SK-N-SH (cell line): ENCODE measurements at regions not wholly inside any gene's neighbourhood (a gene's known extent, or its start where the extent isn't known, plus 50 kb on each side); places are given as distances from the start of the nearest gene placed in this dataset.

Experiments
- CTCF ChIA-PET: fragments of 300-600, 350-600 bp; formaldehyde crosslinking; extraction: SDS; loops from one replicate; lab custom pipeline; 2021; lab: Yijun Ruan, JAX
- POLR2A ChIA-PET: fragments of 350-600 bp; sonication (Branson Sonifier 250); formaldehyde crosslinking; extraction: SDS; loops from one replicate; lab custom pipeline; 2020; ENCODE audit warnings: antibody characterized with exemption, inconsistent platforms; lab: Yijun Ruan, JAX
- DNase-seq: peaks from one replicate; pipeline ENCODE4 v3.0.0; 2012
- H2AFZ ChIP-seq: fragments of 200-600 bp; sonication (generic); 2 replicates; pipeline ENCODE4 v1.8.1; 2016; ENCODE audit warnings: antibody characterized with exemption, mild to moderate bottlenecking, low read depth
- H3F3A ChIP-seq: fragments of 200-600 bp; sonication (generic); replicated peaks from 2 replicates; pipeline ENCODE3; 2016; ENCODE audit warnings: antibody characterized with exemption, mild to moderate bottlenecking; ENCODE audit not compliant: insufficient read depth
- H3K27ac ChIP-seq, 2 experiments: fragments of 200-500 bp in 1 of 2; fragments of 200-600 bp in 1 of 2; sonication (Bioruptor generic) in 1 of 2; sonication (generic), shearing (Covaris generic) in 1 of 2; 2 replicates each; pipeline versions ENCODE4 v1.5.1 to v1.6.1; 2014 to 2016; ENCODE audit warnings: low read depth in 2 of 2, inconsistent platforms in 1 of 2, low read length in 1 of 2, mild to moderate bottlenecking in 1 of 2, mixed read lengths in 1 of 2
- H3K27me3 ChIP-seq: fragments of 200-600 bp; sonication (generic), shearing (Covaris generic); 2 replicates; pipeline ENCODE4 v1.6.1; 2016; ENCODE audit warnings: mixed run types; ENCODE audit not compliant: insufficient read depth
- H3K36me3 ChIP-seq, 2 experiments: fragments of 200-500 bp in 1 of 2; fragments of 200-600 bp in 1 of 2; sonication (Bioruptor generic) in 1 of 2; sonication (generic) in 1 of 2; replicated peaks in 1 of 2; 2 replicates each; pipeline versions ENCODE3 to v1.5.1; 2014 to 2016; ENCODE audit warnings: low read length in 1 of 2, mild to moderate bottlenecking in 1 of 2; ENCODE audit not compliant: insufficient read depth in 2 of 2, control insufficient read depth in 1 of 2
- H3K4me1 ChIP-seq, 2 experiments: fragments of 200-500 bp in 1 of 2; fragments of 200-600 bp in 1 of 2; sonication (Bioruptor generic) in 1 of 2; sonication (generic), shearing (Covaris generic) in 1 of 2; 2 replicates each; pipeline versions ENCODE4 v1.5.1 to v1.6.1; 2014 to 2016; ENCODE audit warnings: low read depth in 1 of 2, low read length in 1 of 2, mixed run types in 1 of 2; ENCODE audit not compliant: insufficient read depth in 2 of 2, control insufficient read depth in 1 of 2
- H3K4me2 ChIP-seq: fragments of 200-600 bp; sonication (generic), shearing (Covaris generic); 2 replicates; pipeline ENCODE4 v1.6.1; 2017; ENCODE audit warnings: mixed run types
- H3K4me3 ChIP-seq, 2 experiments: fragments of 200-500 bp in 1 of 2; fragments of 200-600 bp in 1 of 2; sonication (Bioruptor generic) in 1 of 2; sonication (generic), shearing (Covaris generic) in 1 of 2; 2 replicates each; pipeline versions ENCODE4 v1.5.1 to v1.8.1; 2014 to 2016; ENCODE audit warnings: low read depth in 2 of 2, inconsistent platforms in 1 of 2, low read length in 1 of 2, mild to moderate bottlenecking in 1 of 2, mixed read lengths in 1 of 2, moderate library complexity in 1 of 2
- H3K79me2 ChIP-seq: fragments of 200-600 bp; sonication (generic); 2 replicates; pipeline ENCODE4 v1.8.1; 2017; ENCODE audit warnings: mild to moderate bottlenecking; ENCODE audit not compliant: insufficient read depth
- H3K9ac ChIP-seq: fragments of 200-600 bp; sonication (generic); 2 replicates; pipeline ENCODE4 v1.6.1; 2017; ENCODE audit warnings: mixed run types
- H3K9me2 ChIP-seq: fragments of 200-600 bp; sonication (generic); 2 replicates; pipeline ENCODE4 v1.6.1; 2017; ENCODE audit warnings: mixed run types
- H3K9me3 ChIP-seq: fragments of 200-600 bp; sonication (generic); 2 replicates; pipeline ENCODE4 v1.6.1; 2017; ENCODE audit warnings: mixed run types, mild to moderate bottlenecking, moderate library complexity
- H4K20me1 ChIP-seq: fragments of 200-600 bp; sonication (generic); 2 replicates; pipeline ENCODE4 v1.6.1; 2017; ENCODE audit warnings: mild to moderate bottlenecking, mixed run types; ENCODE audit not compliant: insufficient read depth
- CHD2 ChIP-seq: fragments of 150-350 bp; IDR thresholded peaks from 2 replicates; pipeline ENCODE4 v1.6.1; 2018; ENCODE audit warnings: low read length; ENCODE audit not compliant: partially characterized antibody
- CTCF ChIP-seq: fragments of 200-600 bp; sonication (generic); IDR thresholded peaks from 2 replicates; pipeline ENCODE4 v1.6.1; 2017; ENCODE audit warnings: antibody characterized with exemption, mild to moderate bottlenecking, moderate library complexity
- ELF1 ChIP-seq: IDR thresholded peaks from 2 replicates; pipeline ENCODE4 v1.4.0; 2012
- EP300 ChIP-seq, 2 experiments: IDR thresholded peaks; 2 replicates each; pipeline versions ENCODE4 v1.4.0 to v1.6.1; 2012; ENCODE audit warnings: borderline replicate concordance in 1 of 2, low read depth in 1 of 2, low read length in 1 of 2
- FOSL2 ChIP-seq: IDR thresholded peaks from 2 replicates; pipeline ENCODE4 v1.4.0; 2012; ENCODE audit warnings: low read depth, mild to moderate bottlenecking, moderate library complexity, borderline replicate concordance
- FOXJ3 ChIP-seq: sonication (generic); formaldehyde crosslinking; IDR thresholded peaks from 2 replicates; pipeline ENCODE4 v1.5.1; 2020; ENCODE audit warnings: mild to moderate bottlenecking, missing genetic modification reagents
- GABPA ChIP-seq: IDR thresholded peaks from 2 replicates; pipeline ENCODE4 v1.4.0; 2012; ENCODE audit warnings: low read depth, mild to moderate bottlenecking
- JUND ChIP-seq: IDR thresholded peaks from 2 replicates; pipeline ENCODE4 v1.4.0; 2012
- MAX ChIP-seq: IDR thresholded peaks from 2 replicates; pipeline ENCODE4 v1.4.0; 2012; ENCODE audit warnings: low read depth
- NFIC ChIP-seq: IDR thresholded peaks from 2 replicates; pipeline ENCODE4 v1.4.0; 2012; ENCODE audit warnings: borderline replicate concordance
- NRF1 ChIP-seq: IDR thresholded peaks from 2 replicates; pipeline ENCODE4 v1.6.1; 2012; ENCODE audit warnings: low read depth, mild to moderate bottlenecking, low read length
- PBX3 ChIP-seq: IDR thresholded peaks from 2 replicates; pipeline ENCODE4; 2012
- POLR2AphosphoS5 ChIP-seq: IDR thresholded peaks from 2 replicates; pipeline ENCODE4 v1.6.1; 2012; ENCODE audit warnings: low read depth, low read length
- RAD21 ChIP-seq: IDR thresholded peaks from 2 replicates; pipeline ENCODE4 v1.6.1; 2012; ENCODE audit warnings: mild to moderate bottlenecking, low read length
- REST ChIP-seq: IDR thresholded peaks from 2 replicates; pipeline ENCODE4 v1.6.1; 2012; ENCODE audit warnings: mild to moderate bottlenecking, low read depth, low read length, moderate library complexity
- RXRA ChIP-seq: IDR thresholded peaks from 2 replicates; pipeline ENCODE4 v1.4.0; 2012; ENCODE audit warnings: low read depth, mild to moderate bottlenecking, borderline replicate concordance
- SIN3A ChIP-seq: IDR thresholded peaks from 2 replicates; pipeline ENCODE4 v1.6.1; 2012; ENCODE audit warnings: low read depth, mild to moderate bottlenecking, low read length, moderate library complexity, borderline replicate concordance
- SMC3 ChIP-seq: IDR thresholded peaks from 2 replicates; pipeline ENCODE4 v1.6.1; 2012; ENCODE audit warnings: low read depth, low read length, improper control_type of control experiment
- TCF12 ChIP-seq: IDR thresholded peaks from 2 replicates; pipeline ENCODE4 v1.4.0; 2012
- TEAD4 ChIP-seq: IDR thresholded peaks from 2 replicates; pipeline ENCODE4 v1.4.0; 2012; ENCODE audit warnings: mild to moderate bottlenecking, borderline replicate concordance; ENCODE audit not compliant: insufficient read depth
- WGBS: methylation state at CpG from one replicate; pipeline ENCODE4 v1.1.6; 2017; ENCODE audit warnings: low lambda C conversion rate; 5-methylcytosine and 5-hydroxymethylcytosine counted together

GRCh38 chr7:130845581-130846085 lies 111.6 kb upstream of the KLF14 start:
- WGBS: 37% methylated on average over 11 of the region's 11 CpGs
- POLR2A ChIA-PET: no interaction called here
- Histone ChIP-seq H3K27ac (peak overlapping the region; percentile 4 to 79; a peak in 3 of 4 replicates), H3K4me2 (peak overlapping the region; percentile 35; the same call in 1 of the 2 replicates), H3K27me3 (no peaks in the 10 kb centered on the region), H3K79me2 (no peaks in the 10 kb centered on the region), H3K9me3 (no peaks in the 10 kb centered on the region), H3F3A (peaks cover 22% of the 10 kb centered on the region), H3K36me3 (no peaks in the 10 kb centered on the region), H3K9me2 (no peaks in the 10 kb centered on the region), H2AFZ (peak overlapping the region; percentile 54), H3K4me3 (no peak overlapping the region), H3K4me1 (peaks cover 0 to 7% of the 10 kb centered on the region in 2 experiments; a peak in 1 of 4 replicates), H3K9ac (peak overlapping the region; percentile 55), H4K20me1 (no peaks in the 10 kb centered on the region)
- CTCF ChIA-PET: interaction anchor here (0.7 to 2.2 kb wide), 2 partner anchors 51 to 195 kb away, joined by 3 to 7 read pairs; no protein-coding TSS in a partner anchor
- DNase-seq: no peak
- TF ChIP-seq POLR2AphosphoS5 (peak; percentile 43; the same call in 1 of the 2 replicates), NFIC (peak; percentile 43), REST (no peak), TEAD4 (0 out of 2 replicates have a peak, but pooled peaks have one; percentile 33), JUND (peak; percentile 55), EP300 (IDR thresholded peaks at IDR 0.05; ENCODE audit: borderline replicate concordance in 1 of 2, low read depth in 1 of 2, low read length in 1 of 2) (peak in 1 of 2 experiments; percentile 40; a peak in 1 of 4 replicates), NRF1 (no peak), GABPA (no peak), CHD2 (no peak), FOXJ3 (no peak), MAX (peak; percentile 95), RXRA (peak; percentile 25; the same call in 1 of the 2 replicates), SMC3 (no peak), TCF12 (peak; percentile 68), SIN3A (no peak), CTCF (no peak), ELF1 (no peak), PBX3 (peak; percentile 34; the same call in 1 of the 2 replicates), RAD21 (no peak), FOSL2 (peak; percentile 71; the same call in 1 of the 2 replicates)
